ENCODE measurements at regions not wholly inside any gene's neighbourhood (a gene's known extent, or its start where the extent isn't known, plus 50 kb on each side); places are given as distances from the start of the nearest gene placed in this dataset.

DNA sequence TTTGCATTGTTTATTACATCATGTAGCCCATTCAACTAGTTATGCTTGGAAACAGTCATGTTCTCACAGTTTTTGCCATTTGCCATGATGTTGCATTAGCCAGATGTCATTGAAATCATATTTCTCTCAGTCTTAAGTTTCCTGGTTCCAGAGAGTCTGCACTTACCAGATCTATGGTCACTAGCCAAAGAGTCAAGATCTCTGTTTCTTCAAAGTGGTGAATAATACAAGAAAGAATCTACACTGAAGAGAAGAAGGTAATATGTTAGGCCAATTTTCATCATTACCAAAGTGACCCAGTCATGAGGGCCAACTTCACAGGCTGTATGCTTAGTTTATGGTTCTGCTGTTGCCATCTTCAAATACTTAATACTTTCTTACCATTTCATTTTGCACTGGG lies 89.0 kb upstream of the PHYHIPL start:
- no peak for DNase-seq (ENCODE audit: low spot score)

GRCh38 chr10:59088912-59089573 lies 87.4 kb upstream of the PHYHIPL start:
- no peak for DNase-seq (ENCODE audit: low spot score)

DNA sequence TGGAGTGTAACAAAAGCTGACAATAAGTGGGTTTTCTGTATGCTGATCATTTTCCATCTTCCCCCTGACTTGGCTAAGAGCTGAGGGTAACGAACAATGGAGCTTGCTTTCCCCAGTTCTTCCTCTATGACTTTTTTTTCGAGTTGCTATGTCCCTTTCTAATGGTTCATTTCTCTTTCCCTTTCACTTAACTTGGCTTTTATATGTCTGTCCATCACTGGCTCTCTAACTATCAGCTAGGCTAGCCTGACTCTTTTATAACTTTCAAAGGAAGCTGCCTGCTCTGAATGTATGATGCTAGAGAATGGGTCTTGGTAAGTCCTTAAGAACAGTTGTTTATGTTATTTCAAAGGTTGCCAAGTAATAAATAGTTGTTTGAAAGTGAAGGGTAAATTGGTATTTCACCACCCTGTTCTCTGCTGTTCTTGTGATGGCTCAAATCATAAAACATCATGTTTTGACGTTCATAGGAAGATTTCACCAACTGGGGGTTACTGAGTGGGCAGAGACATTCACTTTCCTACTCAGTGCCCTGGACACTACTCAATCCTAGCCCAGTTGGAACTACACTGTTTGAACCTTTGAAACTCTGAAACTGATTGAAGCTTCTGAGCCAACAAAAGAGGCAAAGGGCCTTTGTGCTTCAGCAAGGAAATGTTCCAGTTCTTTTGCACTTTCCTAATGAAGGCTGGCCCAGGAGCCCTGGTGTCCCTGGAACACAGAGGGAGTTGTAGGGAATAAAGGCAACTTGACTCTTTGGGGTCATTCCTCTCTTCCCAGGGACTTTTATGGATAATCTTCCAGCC lies 85.4 kb upstream of the PHYHIPL start:
- no peak for DNase-seq (ENCODE audit: low spot score)

DNA sequence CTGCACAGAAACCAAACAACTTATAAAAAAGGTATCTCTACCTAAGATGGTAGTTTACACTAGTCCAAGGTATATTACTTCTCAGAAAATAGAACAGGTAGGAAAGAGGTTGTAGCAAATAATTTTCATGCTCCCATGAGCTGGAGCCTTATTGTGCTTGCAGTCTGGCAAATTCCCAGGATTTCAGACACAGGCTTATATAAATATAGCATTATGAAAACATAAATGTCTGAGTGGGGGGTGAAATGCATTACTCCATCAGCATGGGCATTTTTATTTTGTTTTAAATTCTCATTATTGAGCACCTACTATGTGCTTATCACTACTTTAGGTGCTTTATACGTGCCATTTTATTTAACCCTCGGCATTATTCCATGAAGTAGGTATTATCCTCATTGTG lies 83.0 kb upstream of the PHYHIPL start:
- DNase-seq (ENCODE audit: low spot score), result no peak

GRCh38 chr10:59096631-59097030 lies 79.8 kb upstream of the PHYHIPL start:
- DNase-seq (ENCODE audit: low spot score), result no peak

GRCh38 chr10:59098387-59098786 lies 78.1 kb upstream of the PHYHIPL start:
- peak; percentile 27 for DNase-seq (ENCODE audit: low spot score)

DNA sequence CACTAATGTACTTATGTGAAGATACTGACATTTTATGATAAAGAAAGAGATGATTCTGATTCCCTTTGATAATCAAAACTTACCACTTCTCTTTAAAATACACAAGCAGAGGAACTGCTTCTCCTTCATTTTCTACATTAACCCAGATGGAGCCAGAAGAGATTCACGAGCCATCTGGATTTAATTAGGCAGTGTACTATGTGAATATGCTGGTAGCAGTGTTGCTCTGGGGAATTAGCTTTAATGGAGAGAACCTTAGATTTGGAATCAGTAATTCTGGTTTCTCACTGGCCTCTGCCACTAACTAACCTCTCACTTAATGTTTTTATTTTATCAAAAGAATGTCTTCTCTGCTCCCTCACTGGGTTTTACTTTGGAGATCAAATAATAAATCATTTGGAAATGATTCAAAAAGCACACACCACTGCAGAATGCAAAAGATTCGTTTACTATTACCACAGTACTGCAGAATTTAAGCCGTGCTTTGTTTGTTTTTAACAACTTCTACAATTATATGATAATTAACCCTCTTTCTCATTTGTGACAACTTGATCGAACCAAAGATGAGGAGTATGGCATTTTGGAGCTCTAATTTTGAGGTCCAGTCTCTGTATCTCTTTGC lies 77.5 kb upstream of the PHYHIPL start:
- no peak for DNase-seq (ENCODE audit: low spot score)

DNA sequence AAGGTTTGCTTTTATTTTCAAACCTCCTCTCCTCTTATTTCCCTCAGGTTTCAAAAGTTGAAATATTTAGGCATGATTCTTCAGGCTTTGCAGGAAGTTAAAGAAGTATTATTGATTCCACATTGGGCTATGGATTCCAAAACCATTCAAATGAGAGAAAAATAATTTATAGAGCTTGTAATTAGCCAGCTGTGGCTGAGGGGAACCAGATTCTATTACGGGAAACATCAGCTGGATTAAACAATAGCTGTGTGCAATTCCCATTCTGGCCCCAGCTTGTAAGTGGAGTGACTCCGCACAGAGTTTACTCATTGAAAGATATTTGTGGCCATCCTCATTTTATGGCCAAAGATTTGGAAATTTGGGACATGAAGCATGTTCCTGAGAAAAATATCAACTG lies 77.0 kb upstream of the PHYHIPL start:
- DNase-seq (ENCODE audit: low spot score), result no peak

DNA sequence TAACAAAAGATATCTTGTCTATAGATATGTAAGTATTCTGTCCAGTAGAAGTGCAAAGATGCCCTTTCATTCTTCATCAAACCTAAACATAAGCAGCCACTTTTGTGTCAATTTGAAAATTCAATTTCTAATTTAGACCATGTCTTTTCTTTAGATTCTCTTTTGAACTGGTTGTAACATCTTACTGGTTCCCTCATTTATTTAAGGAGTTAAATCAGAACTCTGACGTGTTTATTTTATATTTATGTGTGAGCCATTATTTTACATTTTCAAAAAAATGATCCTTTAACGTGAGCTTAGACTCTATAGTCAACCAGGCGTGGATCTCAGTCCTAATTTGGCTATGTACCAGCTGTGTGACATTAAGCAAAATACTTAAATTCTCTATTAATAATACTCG lies 74.0 kb upstream of the PHYHIPL start:
- DNase-seq (ENCODE audit: low spot score), result no peak

DNA sequence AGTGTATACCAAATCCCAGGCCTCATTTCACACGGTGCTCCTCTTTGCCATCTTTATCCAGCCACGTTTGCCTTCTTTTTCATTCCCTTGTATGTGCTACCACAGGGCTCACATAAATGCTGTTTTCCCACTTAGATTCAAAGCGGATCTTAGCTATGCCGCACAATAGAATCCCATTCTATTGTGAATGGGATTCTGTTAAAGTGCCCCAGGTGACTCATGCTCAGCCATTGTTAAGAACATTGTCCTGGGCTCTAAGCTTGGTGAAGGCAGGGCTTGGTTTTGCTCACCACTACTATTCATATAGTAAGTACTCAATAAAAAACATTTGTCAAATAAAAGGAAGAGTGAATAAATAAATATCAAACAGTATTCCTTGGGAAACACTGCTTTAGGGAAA lies 72.3 kb upstream of the PHYHIPL start:
- DNase-seq (ENCODE audit: low spot score), result no peak

DNA sequence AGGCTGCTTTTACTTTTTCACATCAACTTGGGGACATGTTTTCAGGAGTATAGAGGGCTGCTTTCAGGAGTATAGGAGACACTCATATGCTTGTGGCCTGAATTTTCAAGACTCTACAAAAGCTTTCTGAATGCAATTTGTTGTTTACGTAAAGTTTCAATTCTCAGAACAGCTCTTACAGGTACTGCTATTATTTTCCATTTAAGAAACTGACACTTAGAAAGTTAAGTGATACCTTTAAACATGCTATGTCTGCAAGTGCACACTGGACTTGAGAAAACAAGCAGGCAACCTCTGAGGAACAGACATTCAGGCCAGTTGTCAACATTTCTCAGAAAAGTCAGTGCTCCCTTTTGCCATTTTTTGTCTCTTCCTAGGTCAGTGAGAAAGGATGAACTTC lies 70.0 kb upstream of the PHYHIPL start:
- DNase-seq (ENCODE audit: low spot score), result no peak

- DNase-seq (ENCODE audit: low spot score), result no peak
Measured at GRCh38 chr10:59107147-59107546, 69.3 kb upstream of the PHYHIPL start.

DNA sequence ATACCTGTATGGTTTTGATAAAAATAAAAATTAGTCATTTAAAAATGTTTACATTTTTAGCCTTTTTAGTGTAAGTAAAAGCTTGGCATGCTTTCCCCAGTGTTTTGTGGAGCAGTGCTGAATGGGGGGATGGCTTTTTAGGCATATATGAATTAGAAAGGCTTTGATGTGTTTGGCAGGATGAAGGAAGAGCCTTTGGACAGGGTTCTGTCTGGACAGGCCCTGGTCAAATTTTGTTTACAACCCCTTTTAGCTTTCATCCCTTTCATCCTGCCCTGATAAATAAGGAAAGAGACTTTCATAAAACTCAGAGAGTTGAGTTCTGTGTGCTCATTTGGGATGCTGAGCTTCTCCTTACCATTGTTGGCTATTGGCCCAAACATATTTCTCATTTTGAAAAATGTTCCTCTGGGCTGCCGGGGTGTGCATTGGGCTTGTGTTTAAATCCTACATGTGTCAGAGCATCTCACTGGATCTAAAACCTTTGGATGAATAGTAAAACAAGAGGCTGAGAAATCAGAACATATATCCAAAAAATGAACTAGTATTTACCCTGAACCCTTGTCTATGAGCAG lies 68.1 kb upstream of the PHYHIPL start:
- no peak for DNase-seq (ENCODE audit: low spot score)

GRCh38 chr10:59108886-59109288 lies 67.6 kb upstream of the PHYHIPL start:
- no peak for DNase-seq (ENCODE audit: low spot score)

GRCh38 chr10:59109826-59110225 lies 66.6 kb upstream of the PHYHIPL start:
- no peak for DNase-seq (ENCODE audit: low spot score)

GRCh38 chr10:59124187-59124586 lies 52.3 kb upstream of the PHYHIPL start:
- DNase-seq (ENCODE audit: low spot score), result no peak

DNA sequence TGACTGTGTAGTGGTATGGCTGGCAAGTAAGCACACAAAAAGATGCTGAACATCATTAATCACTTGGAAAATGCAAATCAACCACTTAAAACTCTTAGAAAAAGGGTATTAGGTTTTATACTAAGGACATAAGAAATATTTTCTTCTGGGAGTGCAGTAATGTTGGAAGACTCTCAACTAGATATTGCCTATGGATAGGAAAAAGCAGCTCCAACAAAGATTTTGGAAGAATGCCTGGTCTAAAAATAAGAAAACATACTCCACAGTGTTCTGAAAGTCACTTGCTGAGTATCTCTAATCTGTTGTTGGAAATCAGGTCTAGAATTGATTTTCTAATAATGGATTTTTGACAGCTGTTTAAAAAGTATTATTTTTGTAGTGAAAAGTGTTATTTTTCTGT lies 50.8 kb upstream of the PHYHIPL start:
- no peak for DNase-seq (ENCODE audit: low spot score)

GRCh38 chr10:59126261-59126660 lies 50.2 kb upstream of the PHYHIPL start:
- DNase-seq (ENCODE audit: low spot score), result no peak

Data from AG08396 (cell line).